HG03354 (cell line): ENCODE measurements at regions not wholly inside any gene's neighbourhood (a gene's known extent, or its start where the extent isn't known, plus 50 kb on each side); places are given as distances from the start of the nearest gene placed in this dataset.
"Not testable (repeated sequence)": the region's sequence is repeated elsewhere in the genome, so short reads cannot be mapped to it uniquely, and the experiment has no call there.

Experiments used
- ATAC-seq: cut with Tn5 transposase; IDR thresholded peaks from one replicate; pipeline ENCODE4 v1.9.1; 2021; ENCODE audit warnings: mild to moderate bottlenecking; ENCODE audit not compliant: unreplicated experiment, poor library complexity, severe bottlenecking

- no peak for ATAC-seq
Observed at GRCh38 chr5:56734091-56734694, 81.2 kb upstream of the MAP3K1 start.

DNA sequence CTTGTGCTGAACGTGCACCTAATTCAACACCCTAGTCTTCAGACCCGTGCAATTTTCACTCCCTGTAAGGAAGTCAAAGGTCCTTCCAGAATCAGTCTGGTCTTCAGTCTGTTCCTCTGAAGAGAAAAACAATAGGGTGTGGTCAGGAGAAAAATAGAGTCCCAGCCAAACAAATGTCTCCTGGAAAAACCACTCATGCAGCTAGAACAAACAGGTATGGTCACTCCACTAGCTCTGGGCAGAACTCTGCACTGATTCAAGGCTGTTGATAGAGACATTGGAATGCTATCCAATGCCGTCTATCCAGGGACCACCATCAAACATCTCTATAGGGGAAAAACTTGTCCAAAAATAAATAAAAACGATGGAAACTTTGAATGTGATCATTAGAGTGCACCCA lies 81.8 kb upstream of the MAP3K1 start:
- no peak for ATAC-seq

DNA sequence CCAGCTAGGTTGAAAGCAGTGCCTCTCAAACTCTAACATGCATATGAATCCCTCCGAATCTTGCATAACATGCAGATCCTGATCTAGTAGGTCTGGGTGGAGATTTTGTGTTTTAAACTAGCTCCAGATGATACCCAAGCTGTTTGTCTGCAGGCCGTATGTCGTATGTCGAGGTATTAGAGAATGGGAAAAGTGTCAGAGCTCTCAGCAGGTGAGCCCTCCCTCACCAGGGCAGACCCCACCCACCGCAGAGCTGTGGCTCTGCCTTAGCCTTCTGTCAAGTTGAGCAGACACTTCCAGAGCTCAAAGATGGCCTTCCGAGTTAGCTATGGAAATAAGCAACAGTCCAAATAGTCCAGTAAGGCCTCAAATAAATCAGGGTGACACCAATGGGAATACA lies 83.2 kb upstream of the MAP3K1 start:
- ATAC-seq = no peak

DNA sequence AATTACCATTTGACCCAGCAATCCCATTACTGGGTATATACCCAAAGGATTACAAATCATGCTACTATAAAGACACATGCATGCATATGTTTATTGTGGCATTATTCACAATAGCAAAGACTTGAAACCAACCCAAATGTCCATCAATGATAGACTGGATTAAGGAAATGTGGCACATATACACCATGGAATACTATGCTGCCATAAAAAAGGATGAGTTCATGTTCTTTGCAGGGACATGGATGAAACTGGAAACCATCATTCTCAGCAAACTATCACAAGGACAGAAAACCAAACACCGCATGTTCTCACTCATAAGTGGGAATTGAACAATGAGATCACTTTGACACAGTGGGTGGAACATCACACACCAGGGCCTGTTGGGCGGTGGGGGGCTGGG lies 83.9 kb upstream of the MAP3K1 start:
- ATAC-seq = not testable (repeated sequence)

- ATAC-seq = no peak
Observed at GRCh38 chr5:56729488-56729887, 85.9 kb upstream of the MAP3K1 start.

GRCh38 chr5:56725711-56726411 lies 89.5 kb upstream of the MAP3K1 start:
- no peak for ATAC-seq

DNA sequence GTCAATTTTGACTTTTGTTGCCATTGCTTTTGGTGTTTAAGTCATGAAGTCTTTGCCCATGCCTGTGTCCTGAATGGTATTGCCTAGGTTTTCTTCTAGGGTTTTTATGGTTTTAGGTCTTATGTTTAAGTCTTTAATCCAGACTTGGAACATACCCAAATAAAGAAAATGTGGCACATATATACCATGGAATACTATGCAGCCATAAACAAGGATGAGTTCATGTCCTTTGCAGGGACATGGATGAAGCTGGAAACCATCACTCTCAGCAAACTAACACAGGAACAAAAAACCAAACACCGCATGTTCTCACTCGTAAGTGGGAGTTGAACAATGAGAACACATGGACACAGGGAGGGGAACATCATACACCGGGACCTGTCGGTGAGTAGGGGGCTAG lies 90.5 kb upstream of the MAP3K1 start:
- not testable (repeated sequence) for ATAC-seq

DNA sequence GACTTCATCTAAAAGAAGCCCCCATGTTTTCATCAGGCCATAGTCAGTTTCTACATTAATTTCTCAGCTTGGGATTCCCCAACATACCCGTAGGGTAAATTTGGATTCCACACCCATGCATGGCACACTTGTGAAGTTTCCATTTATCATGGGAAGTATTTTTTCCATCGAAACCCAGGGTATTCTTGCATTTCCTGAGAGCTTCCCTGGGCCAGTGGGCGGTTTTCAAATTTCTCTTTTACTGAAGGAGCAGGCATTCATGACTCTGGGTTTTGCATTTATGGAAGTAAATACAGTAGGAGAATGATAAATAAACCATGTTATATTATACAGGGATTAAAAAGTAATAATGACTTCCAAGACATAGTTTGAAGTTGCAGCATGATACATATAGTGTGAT lies 93.0 kb upstream of the MAP3K1 start:
- ATAC-seq = no peak

GRCh38 chr5:56717253-56717987 lies 97.9 kb upstream of the MAP3K1 start:
- ATAC-seq = no peak

DNA sequence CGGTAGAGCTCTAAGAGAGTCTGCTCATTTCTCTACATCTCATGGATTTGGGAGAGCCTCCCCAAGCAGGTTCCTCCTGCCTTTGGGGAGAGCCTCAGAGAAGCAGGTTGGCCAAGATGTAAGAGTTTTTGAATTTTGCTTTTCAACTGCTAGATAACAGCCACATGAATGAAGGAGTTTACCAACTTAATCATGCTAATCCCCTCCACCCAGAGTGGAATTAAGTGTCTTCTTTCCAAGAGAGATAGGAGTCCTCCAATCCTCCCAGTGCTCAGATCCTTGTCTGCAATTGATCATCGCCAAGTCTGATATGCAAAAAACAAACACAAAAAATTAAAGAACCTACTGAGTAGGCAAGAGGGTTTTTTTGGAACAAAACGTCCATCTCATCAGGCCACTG lies 99.4 kb upstream of the MAP3K1 start:
- ATAC-seq = no peak

DNA sequence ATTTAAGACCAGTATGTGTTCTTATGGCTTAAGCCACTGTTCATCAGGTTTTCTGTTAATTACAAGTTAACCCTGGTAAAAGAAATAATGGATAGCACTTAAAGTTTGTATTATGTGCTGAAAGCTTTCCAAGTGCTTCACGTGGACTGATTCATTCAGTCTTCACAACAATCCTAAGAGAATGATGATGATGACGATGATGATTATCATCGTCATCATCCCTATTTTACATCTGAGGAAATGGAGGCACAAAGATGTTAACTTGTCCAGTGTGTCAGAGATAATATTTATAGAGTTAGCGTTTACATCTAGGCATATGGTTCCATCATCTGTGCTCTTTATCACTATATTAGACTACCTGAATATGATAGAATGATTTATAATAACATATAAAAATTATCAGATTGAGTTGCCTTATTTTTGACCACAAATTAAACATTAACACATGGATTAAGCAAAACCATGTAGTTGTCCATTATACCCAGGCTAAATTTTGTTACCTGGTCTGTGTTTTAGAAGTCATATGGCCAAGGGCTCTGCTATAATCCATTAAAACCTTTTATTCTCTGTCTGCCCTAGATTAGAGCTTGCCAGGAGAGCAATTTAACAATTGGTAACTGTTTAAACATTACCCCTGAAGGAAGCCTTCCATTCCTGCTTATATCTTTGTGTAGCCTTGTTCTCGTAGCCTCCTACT lies 102.3 kb upstream of the MAP3K1 start:
- no peak for ATAC-seq

- no peak for ATAC-seq
Observed at GRCh38 chr5:56710826-56711590, 104.3 kb upstream of the MAP3K1 start.

DNA sequence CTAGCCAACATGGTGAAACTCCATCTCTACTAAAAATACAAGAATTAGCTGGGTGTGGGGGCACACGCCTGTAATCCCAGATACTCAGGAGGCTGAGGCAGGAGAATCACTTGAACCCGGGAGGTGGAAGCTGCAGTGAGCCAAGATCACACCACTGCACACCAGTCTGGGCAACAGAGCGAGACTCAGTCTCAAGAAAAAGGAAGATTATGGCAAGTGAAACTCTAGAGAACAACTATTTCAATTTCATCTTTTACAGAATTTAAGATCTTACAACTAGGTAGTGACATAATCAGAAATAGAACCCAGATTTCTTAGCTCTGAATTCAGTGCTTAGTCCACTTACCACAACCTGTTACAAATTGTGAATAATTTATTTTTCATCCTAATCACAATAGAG lies 108.8 kb upstream of the MAP3K1 start:
- no peak for ATAC-seq

GRCh38 chr5:56705217-56705616 lies 110.1 kb upstream of the MAP3K1 start:
- no peak for ATAC-seq

GRCh38 chr5:56703952-56704351 lies 111.4 kb upstream of the MAP3K1 start:
- ATAC-seq = no peak

DNA sequence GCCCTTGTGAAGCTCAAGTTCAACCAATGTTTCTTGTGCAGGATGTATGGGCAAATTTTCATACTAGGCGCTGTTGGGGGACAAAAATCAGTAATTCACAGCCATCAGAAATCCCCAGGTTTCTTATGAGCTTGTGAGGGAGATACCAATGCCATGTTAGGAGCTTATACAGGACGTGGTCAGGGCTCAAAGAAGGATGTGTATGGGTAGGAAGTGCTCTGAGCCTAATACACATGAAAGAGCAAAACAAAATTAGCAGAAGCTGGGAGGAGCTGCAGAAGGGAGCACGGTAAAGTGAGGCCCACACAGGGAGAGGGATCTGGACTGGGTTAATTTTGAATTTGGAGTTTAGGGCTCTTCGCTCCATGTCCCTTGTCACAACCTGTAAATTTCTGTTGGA lies 114.6 kb upstream of the MAP3K1 start:
- ATAC-seq = no peak

- ATAC-seq = no peak
Observed at GRCh38 chr5:56699538-56699937, 115.8 kb upstream of the MAP3K1 start.

- ATAC-seq = no peak
Observed at GRCh38 chr5:56698463-56699381, 116.6 kb upstream of the MAP3K1 start.

- ATAC-seq = no peak
Observed at GRCh38 chr5:56696900-56697299, 118.4 kb upstream of the MAP3K1 start.
